ENCODE measurements at regions not wholly inside any gene's neighbourhood (a gene's known extent, or its start where the extent isn't known, plus 50 kb on each side); places are given as distances from the start of the nearest gene placed in this dataset.

- TF ChIP-seq CTCF (IDR thresholded peaks at IDR 0.05; ENCODE audit: low read depth, low read length, missing control alignments): no peak
- DNase-seq (ENCODE audit: low read depth): no peak
- in situ Hi-C loops (cut with HindIII; ENCODE audit: low sequenced_read_pairs): no loop called here
- no peak overlapping the region for H3K4me3 ChIP-seq (ENCODE audit: low read depth, low read length)
Observed at GRCh38 chr18:77960791-77961410, 711.3 kb downstream of the GALR1 start.

- no peak for TF ChIP-seq CTCF (IDR thresholded peaks at IDR 0.05; ENCODE audit: low read depth, low read length, missing control alignments)
- no peak for DNase-seq (ENCODE audit: low read depth)
- in situ Hi-C loops (cut with HindIII; ENCODE audit: low sequenced_read_pairs): no loop called here
- H3K4me3 ChIP-seq (ENCODE audit: low read depth, low read length): no peak overlapping the region
Observed at GRCh38 chr18:77967071-77967470, 717.4 kb downstream of the GALR1 start.

- no peak for DNase-seq (ENCODE audit: low read depth)
- H3K4me3 ChIP-seq (ENCODE audit: low read depth, low read length): no peak overlapping the region
- no peak for TF ChIP-seq CTCF (IDR thresholded peaks at IDR 0.05; ENCODE audit: low read depth, low read length, missing control alignments)
- in situ Hi-C loops (cut with HindIII; ENCODE audit: low sequenced_read_pairs): no loop called here
Observed at GRCh38 chr18:77967791-77968190, 718.1 kb downstream of the GALR1 start.

- no peak for TF ChIP-seq CTCF (IDR thresholded peaks at IDR 0.05; ENCODE audit: low read depth, low read length, missing control alignments)
- H3K4me3 ChIP-seq (ENCODE audit: low read depth, low read length): no peak overlapping the region
- in situ Hi-C loops (cut with HindIII; ENCODE audit: low sequenced_read_pairs): no loop called here
- DNase-seq (ENCODE audit: low read depth): no peak
Observed at GRCh38 chr18:77969972-77970371, 720.3 kb downstream of the GALR1 start.

GRCh38 chr18:77970814-77971213 lies 721.2 kb downstream of the GALR1 start:
- no peak overlapping the region for H3K4me3 ChIP-seq (ENCODE audit: low read depth, low read length)
- in situ Hi-C loops (cut with HindIII; ENCODE audit: low sequenced_read_pairs): no loop called here
- TF ChIP-seq CTCF (IDR thresholded peaks at IDR 0.05; ENCODE audit: low read depth, low read length, missing control alignments): no peak
- no peak for DNase-seq (ENCODE audit: low read depth)

- no peak for DNase-seq (ENCODE audit: low read depth)
- no peak for TF ChIP-seq CTCF (IDR thresholded peaks at IDR 0.05; ENCODE audit: low read depth, low read length, missing control alignments)
- in situ Hi-C loops (cut with HindIII; ENCODE audit: low sequenced_read_pairs): no loop called here
Observed at GRCh38 chr18:77973745-77974144, 724.1 kb downstream of the GALR1 start.

More at GRCh38 chr18:77973745-77974144, 724.1 kb downstream of the GALR1 start:
- H3K4me3 ChIP-seq (ENCODE audit: low read depth, low read length): no peak overlapping the region

All from astrocyte of the cerebellum (primary cell).